SK-N-SH (cell line): ENCODE measurements at regions not wholly inside any gene's neighbourhood (a gene's known extent, or its start where the extent isn't known, plus 50 kb on each side); places are given as distances from the start of the nearest gene placed in this dataset.

Experiments used
- CTCF ChIA-PET: fragments of 300-600, 350-600 bp; formaldehyde crosslinking; extraction: SDS; loops from one replicate; lab custom pipeline; 2021; lab: Yijun Ruan, JAX
- POLR2A ChIA-PET: fragments of 350-600 bp; sonication (Branson Sonifier 250); formaldehyde crosslinking; extraction: SDS; loops from one replicate; lab custom pipeline; 2020; ENCODE audit warnings: antibody characterized with exemption, inconsistent platforms; lab: Yijun Ruan, JAX
- DNase-seq: peaks from one replicate; pipeline ENCODE4 v3.0.0; 2012
- H2AFZ ChIP-seq: fragments of 200-600 bp; sonication (generic); 2 replicates; pipeline ENCODE4 v1.8.1; 2016; ENCODE audit warnings: antibody characterized with exemption, mild to moderate bottlenecking, low read depth
- H3F3A ChIP-seq: fragments of 200-600 bp; sonication (generic); replicated peaks from 2 replicates; pipeline ENCODE3; 2016; ENCODE audit warnings: antibody characterized with exemption, mild to moderate bottlenecking; ENCODE audit not compliant: insufficient read depth
- H3K27ac ChIP-seq, 2 experiments: fragments of 200-500 bp in 1 of 2; fragments of 200-600 bp in 1 of 2; sonication (Bioruptor generic) in 1 of 2; sonication (generic), shearing (Covaris generic) in 1 of 2; 2 replicates each; pipeline versions ENCODE4 v1.5.1 to v1.6.1; 2014 to 2016; ENCODE audit warnings: low read depth in 2 of 2, inconsistent platforms in 1 of 2, low read length in 1 of 2, mild to moderate bottlenecking in 1 of 2, mixed read lengths in 1 of 2
- H3K27me3 ChIP-seq: fragments of 200-600 bp; sonication (generic), shearing (Covaris generic); 2 replicates; pipeline ENCODE4 v1.6.1; 2016; ENCODE audit warnings: mixed run types; ENCODE audit not compliant: insufficient read depth
- H3K36me3 ChIP-seq, 2 experiments: fragments of 200-500 bp in 1 of 2; fragments of 200-600 bp in 1 of 2; sonication (Bioruptor generic) in 1 of 2; sonication (generic) in 1 of 2; replicated peaks in 1 of 2; 2 replicates each; pipeline versions ENCODE3 to v1.5.1; 2014 to 2016; ENCODE audit warnings: low read length in 1 of 2, mild to moderate bottlenecking in 1 of 2; ENCODE audit not compliant: insufficient read depth in 2 of 2, control insufficient read depth in 1 of 2
- H3K4me1 ChIP-seq, 2 experiments: fragments of 200-500 bp in 1 of 2; fragments of 200-600 bp in 1 of 2; sonication (Bioruptor generic) in 1 of 2; sonication (generic), shearing (Covaris generic) in 1 of 2; 2 replicates each; pipeline versions ENCODE4 v1.5.1 to v1.6.1; 2014 to 2016; ENCODE audit warnings: low read depth in 1 of 2, low read length in 1 of 2, mixed run types in 1 of 2; ENCODE audit not compliant: insufficient read depth in 2 of 2, control insufficient read depth in 1 of 2
- H3K4me2 ChIP-seq: fragments of 200-600 bp; sonication (generic), shearing (Covaris generic); 2 replicates; pipeline ENCODE4 v1.6.1; 2017; ENCODE audit warnings: mixed run types
- H3K4me3 ChIP-seq, 2 experiments: fragments of 200-500 bp in 1 of 2; fragments of 200-600 bp in 1 of 2; sonication (Bioruptor generic) in 1 of 2; sonication (generic), shearing (Covaris generic) in 1 of 2; 2 replicates each; pipeline versions ENCODE4 v1.5.1 to v1.8.1; 2014 to 2016; ENCODE audit warnings: low read depth in 2 of 2, inconsistent platforms in 1 of 2, low read length in 1 of 2, mild to moderate bottlenecking in 1 of 2, mixed read lengths in 1 of 2, moderate library complexity in 1 of 2
- H3K79me2 ChIP-seq: fragments of 200-600 bp; sonication (generic); 2 replicates; pipeline ENCODE4 v1.8.1; 2017; ENCODE audit warnings: mild to moderate bottlenecking; ENCODE audit not compliant: insufficient read depth
- H3K9ac ChIP-seq: fragments of 200-600 bp; sonication (generic); 2 replicates; pipeline ENCODE4 v1.6.1; 2017; ENCODE audit warnings: mixed run types
- H3K9me2 ChIP-seq: fragments of 200-600 bp; sonication (generic); 2 replicates; pipeline ENCODE4 v1.6.1; 2017; ENCODE audit warnings: mixed run types
- H3K9me3 ChIP-seq: fragments of 200-600 bp; sonication (generic); 2 replicates; pipeline ENCODE4 v1.6.1; 2017; ENCODE audit warnings: mixed run types, mild to moderate bottlenecking, moderate library complexity
- H4K20me1 ChIP-seq: fragments of 200-600 bp; sonication (generic); 2 replicates; pipeline ENCODE4 v1.6.1; 2017; ENCODE audit warnings: mild to moderate bottlenecking, mixed run types; ENCODE audit not compliant: insufficient read depth
- CHD2 ChIP-seq: fragments of 150-350 bp; IDR thresholded peaks from 2 replicates; pipeline ENCODE4 v1.6.1; 2018; ENCODE audit warnings: low read length; ENCODE audit not compliant: partially characterized antibody
- EP300 ChIP-seq, 2 experiments: IDR thresholded peaks; 2 replicates each; pipeline versions ENCODE4 v1.4.0 to v1.6.1; 2012; ENCODE audit warnings: borderline replicate concordance in 1 of 2, low read depth in 1 of 2, low read length in 1 of 2
- FOSL2 ChIP-seq: IDR thresholded peaks from 2 replicates; pipeline ENCODE4 v1.4.0; 2012; ENCODE audit warnings: low read depth, mild to moderate bottlenecking, moderate library complexity, borderline replicate concordance
- FOXJ3 ChIP-seq: sonication (generic); formaldehyde crosslinking; IDR thresholded peaks from 2 replicates; pipeline ENCODE4 v1.5.1; 2020; ENCODE audit warnings: mild to moderate bottlenecking, missing genetic modification reagents
- GABPA ChIP-seq: IDR thresholded peaks from 2 replicates; pipeline ENCODE4 v1.4.0; 2012; ENCODE audit warnings: low read depth, mild to moderate bottlenecking
- GATA2 ChIP-seq: sonication (generic); formaldehyde crosslinking; IDR thresholded peaks from 2 replicates; pipeline ENCODE4 v1.5.0; 2020; ENCODE audit warnings: mild to moderate bottlenecking, missing genetic modification reagents
- IRF3 ChIP-seq: fragments of 150-350 bp; IDR thresholded peaks from 2 replicates; pipeline ENCODE4 v1.6.1; 2016; ENCODE audit warnings: mild to moderate bottlenecking, low read depth, low read length
- JUND ChIP-seq: IDR thresholded peaks from 2 replicates; pipeline ENCODE4 v1.4.0; 2012
- MXI1 ChIP-seq: IDR thresholded peaks from 2 replicates; pipeline ENCODE4 v1.6.1; 2012; ENCODE audit warnings: mild to moderate bottlenecking, low read depth, low read length, improper control_type of control experiment
- NFIC ChIP-seq: IDR thresholded peaks from 2 replicates; pipeline ENCODE4 v1.4.0; 2012; ENCODE audit warnings: borderline replicate concordance
- NRF1 ChIP-seq: IDR thresholded peaks from 2 replicates; pipeline ENCODE4 v1.6.1; 2012; ENCODE audit warnings: low read depth, mild to moderate bottlenecking, low read length
- RAD21 ChIP-seq: IDR thresholded peaks from 2 replicates; pipeline ENCODE4 v1.6.1; 2012; ENCODE audit warnings: mild to moderate bottlenecking, low read length
- RCOR1 ChIP-seq: fragments of 150-350 bp; IDR thresholded peaks from 2 replicates; pipeline ENCODE4 v1.6.1; 2017; ENCODE audit warnings: antibody characterized with exemption, low read length
- REST ChIP-seq: IDR thresholded peaks from 2 replicates; pipeline ENCODE4 v1.6.1; 2012; ENCODE audit warnings: mild to moderate bottlenecking, low read depth, low read length, moderate library complexity
- RXRA ChIP-seq: IDR thresholded peaks from 2 replicates; pipeline ENCODE4 v1.4.0; 2012; ENCODE audit warnings: low read depth, mild to moderate bottlenecking, borderline replicate concordance
- SMC3 ChIP-seq: IDR thresholded peaks from 2 replicates; pipeline ENCODE4 v1.6.1; 2012; ENCODE audit warnings: low read depth, low read length, improper control_type of control experiment
- TAF1 ChIP-seq: IDR thresholded peaks from 2 replicates; pipeline ENCODE4 v1.6.1; 2012; ENCODE audit warnings: low read depth, mild to moderate bottlenecking, low read length, moderate library complexity, borderline replicate concordance
- USF1 ChIP-seq: IDR thresholded peaks from 2 replicates; pipeline ENCODE4 v1.4.0; 2012; ENCODE audit warnings: low read depth, borderline replicate concordance
- USF2 ChIP-seq: fragments of 150-350 bp; IDR thresholded peaks from 2 replicates; pipeline ENCODE4 v1.6.1; 2017; ENCODE audit warnings: antibody characterized with exemption, low read length, low read depth, borderline replicate concordance
- ZBTB33 ChIP-seq: IDR thresholded peaks from 2 replicates; pipeline ENCODE4 v1.4.0; 2012; ENCODE audit warnings: low read depth, borderline replicate concordance
- WGBS: methylation state at CpG from one replicate; pipeline ENCODE4 v1.1.6; 2017; ENCODE audit warnings: low lambda C conversion rate; 5-methylcytosine and 5-hydroxymethylcytosine counted together

GRCh38 chr4:38327174-38327573 lies 336.8 kb upstream of the KLF3 start:
- no peaks in the 10 kb centered on the region for H4K20me1 ChIP-seq
- ChIA-PET POLR2A (no interaction called here), CTCF (interaction anchor here (1.0 to 3.2 kb wide), 2 partner anchors 12 to 348 kb away, joined by 3 to 12 read pairs; no protein-coding TSS in a partner anchor)
- H3K36me3 ChIP-seq, result no peaks in the 10 kb centered on the region
- TF ChIP-seq FOXJ3 (CRISPR knock-in tag), result no peak
- no peak for TF ChIP-seq SMC3
- no peak for TF ChIP-seq FOSL2
- no peak for TF ChIP-seq USF2
- no peak for TF ChIP-seq ZBTB33
- TF ChIP-seq RXRA, result no peak
- no peak for TF ChIP-seq RCOR1
- TF ChIP-seq JUND, result no peak
- TF ChIP-seq NFIC, result no peak
- H3K4me1 ChIP-seq, result peaks cover 4 to 17% of the 10 kb centered on the region in 2 experiments; a peak in 3 of 4 replicates
- no peak overlapping the region for H3K4me3 ChIP-seq
- no peaks in the 10 kb centered on the region for H3K79me2 ChIP-seq
- no peak overlapping the region for H3K27ac ChIP-seq
- DNase-seq, result no peak
- no peaks in the 10 kb centered on the region for H3K9me2 ChIP-seq
- H2AFZ ChIP-seq, result no peak overlapping the region
- no peak overlapping the region for H3K9ac ChIP-seq
- no peaks in the 10 kb centered on the region for H3F3A ChIP-seq
- no peaks in the 10 kb centered on the region; the same call in 1 of the 2 replicates for H3K27me3 ChIP-seq
- no peak overlapping the region for H3K4me2 ChIP-seq
- H3K9me3 ChIP-seq, result no peaks in the 10 kb centered on the region

GRCh38 chr4:38328989-38329729 lies 334.8 kb upstream of the KLF3 start:
- 51% methylated on average over 8 of the region's 8 CpGs for WGBS
- Histone ChIP-seq H3K4me3 (no peak overlapping the region), H3K9ac (no peak overlapping the region), H3K9me2 (no peaks in the 10 kb centered on the region), H3K27ac (peak overlapping the region in 1 of 2 experiments; percentile 82; a peak in 2 of 4 replicates), H3K4me1 (peaks cover 4 to 17% of the 10 kb centered on the region in 2 experiments; a peak in 3 of 4 replicates), H3K4me2 (no peak overlapping the region), H3K27me3 (no peaks in the 10 kb centered on the region; the same call in 1 of the 2 replicates), H2AFZ (no peak overlapping the region), H3F3A (no peaks in the 10 kb centered on the region), H3K36me3 (no peaks in the 10 kb centered on the region), H3K79me2 (no peaks in the 10 kb centered on the region), H3K9me3 (no peaks in the 10 kb centered on the region), H4K20me1 (no peaks in the 10 kb centered on the region)
- DNase-seq, result no peak
- ChIA-PET POLR2A (no interaction called here), CTCF (interaction anchor here (0.6 to 1.5 kb wide), 3 partner anchors 10 to 349 kb away, joined by 3 to 6 read pairs (median 3); no protein-coding TSS in a partner anchor)
- TF ChIP-seq GABPA (no peak), MXI1 (no peak), TAF1 (no peak), RAD21 (no peak), CHD2 (no peak), NRF1 (no peak), GATA2 (CRISPR knock-in tag) (no peak), USF1 (no peak), EP300 (IDR thresholded peaks at IDR 0.05; ENCODE audit: borderline replicate concordance in 1 of 2, low read depth in 1 of 2, low read length in 1 of 2) (no peak), IRF3 (no peak), REST (no peak)
